Pancreas (tissue), 10 donors: ENCODE measurements at regions not wholly inside any gene's neighbourhood (a gene's known extent, or its start where the extent isn't known, plus 50 kb on each side); places are given as distances from the start of the nearest gene placed in this dataset.

Source experiments
- ATAC-seq, 4 donors: fragments of 200-7000 bp; cut with Tn5 transposase; one replicate each; pipeline versions ENCODE4 v1.8.0 to v1.9.1; 2020; ENCODE audit warnings: mild to moderate bottlenecking in 4 of 4, moderate library complexity in 4 of 4
- DNase-seq, 6 donors: peaks; one replicate each; pipeline ENCODE4 v3.0.0-alpha.2; 2020
- FAIRE-seq: peaks from 2 replicates; lab custom pipeline; 2012; peaks lifted over from hg19 to GRCh38; lab: Jason Lieb, UNC
- H3K27ac ChIP-seq, 4 donors: fragments of 200-600 bp; sonication (generic); 1 replicate in 3 of 4; 2 replicates in 1 of 4; pipeline versions ENCODE4 v1.5.0 to v1.8.0; 2020
- H3K27me3 ChIP-seq, 4 donors: fragments of 200-600 bp; one replicate each; pipeline ENCODE4 v1.8.0; 2021
- H3K36me3 ChIP-seq, 3 donors: fragments of 200-600 bp; sonication (generic) in 1 of 3; one replicate each; pipeline versions ENCODE4 v1.5.0 to v1.8.0; 2020 to 2021
- H3K4me1 ChIP-seq, 3 donors: fragments of 200-600 bp; one replicate each; pipeline ENCODE4 v1.8.0; 2021
- H3K4me3 ChIP-seq, 4 donors: fragments of 200-600 bp; sonication (generic) in 2 of 4; one replicate each; pipeline versions ENCODE4 v1.5.0 to v1.8.0; 2020 to 2021
- H3K9me3 ChIP-seq, 4 donors: fragments of 200-600 bp; one replicate each; pipeline ENCODE4 v1.8.0; 2021
- WGBS, 2 donors: extraction: QIAGEN DNeasy Blood & Tissue Kit; methylation state at CpG; one replicate each; pipeline ENCODE4 v1.1.7; 2013; 5-methylcytosine and 5-hydroxymethylcytosine counted together
- intact Hi-C, 3 donors: fragments of 100-400 bp; cut with DNase I; formaldehyde crosslinking; loops; one replicate each; pipeline versions ENCODE4 v1.11.1 to v1.14.2; 2022
- TF ChIP-seq, protein P1 (sequence below), 4 donors: fragments of 200-600 bp; sonication (generic) in 3 of 4; IDR thresholded peaks; one replicate each; pipeline versions ENCODE4 v1.5.0 to v1.8.0; 2021; ENCODE audit warnings: antibody characterized with exemption in 4 of 4
- donor health status: healthy with polysubstance abuse.
- donor health status: DM: no; HTN: no; CAD: no; lungs with moderate emphysema.
- donor health status: DM: no; HTN: no; CAD: no.
- donor health status: control.
- donor health status: control.
- donor health status: Bipolar disorder and iron deficiency.
- donor health status: DM: yes; HTN: yes; CAD: no.
- donor health status: DM: no; HTN: no; CAD: no.
- donor health status: DM: no; HTN: no; CAD: no.
- donor health status: DM: yes; HTN: yes; CAD: no.

DNA sequence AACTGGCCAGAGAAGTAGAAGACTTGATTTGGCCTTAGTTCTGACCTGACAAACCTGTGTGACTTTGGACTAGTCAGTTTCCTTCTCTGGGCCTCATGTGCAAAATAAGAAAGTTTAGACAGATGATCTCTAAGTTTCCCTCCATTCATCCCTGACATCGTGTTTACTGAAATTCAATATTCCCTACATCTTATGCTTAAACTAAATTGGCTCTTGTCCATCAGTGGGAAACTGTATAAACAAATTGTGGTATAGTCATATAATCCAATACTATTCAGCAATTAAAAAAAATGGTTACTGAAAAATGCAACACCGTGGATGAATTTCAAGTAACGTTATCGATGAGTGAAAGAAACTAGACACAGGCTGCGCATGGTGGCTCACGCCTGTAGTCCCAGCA is 64.4 kb upstream of the HRH1 start:
- Histone ChIP-seq H3K36me3 (no peaks in the 10 kb centered on the region), H3K4me3 (no peak overlapping the region), H3K27ac (no peak overlapping the region), H3K27me3 (no peaks in the 10 kb centered on the region), H3K4me1 (no peaks in the 10 kb centered on the region), H3K9me3 (no peaks in the 10 kb centered on the region)
- TF ChIP-seq, protein P1, sequence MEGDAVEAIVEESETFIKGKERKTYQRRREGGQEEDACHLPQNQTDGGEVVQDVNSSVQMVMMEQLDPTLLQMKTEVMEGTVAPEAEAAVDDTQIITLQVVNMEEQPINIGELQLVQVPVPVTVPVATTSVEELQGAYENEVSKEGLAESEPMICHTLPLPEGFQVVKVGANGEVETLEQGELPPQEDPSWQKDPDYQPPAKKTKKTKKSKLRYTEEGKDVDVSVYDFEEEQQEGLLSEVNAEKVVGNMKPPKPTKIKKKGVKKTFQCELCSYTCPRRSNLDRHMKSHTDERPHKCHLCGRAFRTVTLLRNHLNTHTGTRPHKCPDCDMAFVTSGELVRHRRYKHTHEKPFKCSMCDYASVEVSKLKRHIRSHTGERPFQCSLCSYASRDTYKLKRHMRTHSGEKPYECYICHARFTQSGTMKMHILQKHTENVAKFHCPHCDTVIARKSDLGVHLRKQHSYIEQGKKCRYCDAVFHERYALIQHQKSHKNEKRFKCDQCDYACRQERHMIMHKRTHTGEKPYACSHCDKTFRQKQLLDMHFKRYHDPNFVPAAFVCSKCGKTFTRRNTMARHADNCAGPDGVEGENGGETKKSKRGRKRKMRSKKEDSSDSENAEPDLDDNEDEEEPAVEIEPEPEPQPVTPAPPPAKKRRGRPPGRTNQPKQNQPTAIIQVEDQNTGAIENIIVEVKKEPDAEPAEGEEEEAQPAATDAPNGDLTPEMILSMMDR (IDR thresholded peaks at IDR 0.05) = no peak
- FAIRE-seq = no peak
- no peak for DNase-seq
- 77 to 85% methylated on average over 6 of the region's 6 CpGs for WGBS, 2 donors
- intact Hi-C loops = no loop called here
- ATAC-seq = no peak

DNA sequence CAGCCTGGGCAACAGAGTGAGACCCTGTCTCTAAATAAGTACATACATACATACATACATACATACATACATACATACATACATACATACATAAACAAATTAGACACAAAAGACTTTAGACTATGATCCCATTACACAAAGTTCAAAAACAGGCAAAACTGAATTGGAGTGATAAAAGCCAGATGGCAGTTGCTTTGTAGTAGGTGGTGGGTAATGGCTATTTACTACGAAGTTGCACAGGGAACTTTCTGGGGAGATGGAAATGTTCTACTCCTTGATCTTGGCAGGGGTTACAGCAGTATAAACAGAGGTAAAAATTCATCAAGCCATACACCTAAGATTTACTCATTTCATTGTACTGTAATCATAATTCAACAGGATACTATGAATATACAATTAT is 63.7 kb upstream of the HRH1 start:
- DNase-seq = no peak
- Histone ChIP-seq H3K4me1 (no peaks in the 10 kb centered on the region), H3K27ac (no peak overlapping the region), H3K27me3 (no peaks in the 10 kb centered on the region), H3K4me3 (no peak overlapping the region), H3K9me3 (no peaks in the 10 kb centered on the region), H3K36me3 (no peaks in the 10 kb centered on the region)
- no peak for ATAC-seq
- FAIRE-seq = no peak
- 24 to 47% methylated on average over 1 of the region's 1 CpG for WGBS, 2 donors
- intact Hi-C loops = no loop called here
- TF ChIP-seq, protein P1 (IDR thresholded peaks at IDR 0.05) = no peak

DNA sequence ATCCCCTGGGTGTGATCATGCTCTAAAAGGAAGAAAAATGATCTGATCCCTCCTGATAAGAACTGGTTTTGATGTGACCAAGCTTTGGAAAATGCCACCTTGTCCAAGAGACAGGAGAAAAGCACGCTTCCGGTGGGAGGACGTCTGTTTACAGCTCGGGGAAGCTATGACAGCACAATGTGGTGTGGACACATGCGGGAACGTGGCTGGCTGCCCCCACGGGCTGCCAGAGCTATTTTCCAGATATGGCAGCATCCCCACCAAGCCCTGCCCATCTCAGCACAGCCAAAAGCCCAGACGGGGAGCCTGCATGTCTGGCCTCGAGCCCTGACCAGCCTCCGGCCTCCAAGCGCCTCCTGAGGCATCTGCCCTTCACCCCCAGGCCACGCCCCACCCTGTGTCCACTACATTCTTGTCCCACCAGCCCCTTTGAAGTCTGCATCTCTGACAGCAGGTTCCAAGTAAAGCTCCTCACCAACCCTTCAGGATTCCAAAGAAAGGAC is 63.2 kb upstream of the HRH1 start:
- FAIRE-seq (no peak), DNase-seq (no peak), ATAC-seq (no peak)
- intact Hi-C loops = no loop called here
- Histone ChIP-seq H3K36me3 (no peaks in the 10 kb centered on the region), H3K4me3 (no peak overlapping the region), H3K4me1 (no peaks in the 10 kb centered on the region), H3K27me3 (no peaks in the 10 kb centered on the region), H3K9me3 (no peaks in the 10 kb centered on the region), H3K27ac (no peak overlapping the region)
- TF ChIP-seq, protein P1 (IDR thresholded peaks at IDR 0.05) = no peak
- 50 to 58% methylated on average over 12 of the region's 12 CpGs for WGBS, 2 donors

DNA sequence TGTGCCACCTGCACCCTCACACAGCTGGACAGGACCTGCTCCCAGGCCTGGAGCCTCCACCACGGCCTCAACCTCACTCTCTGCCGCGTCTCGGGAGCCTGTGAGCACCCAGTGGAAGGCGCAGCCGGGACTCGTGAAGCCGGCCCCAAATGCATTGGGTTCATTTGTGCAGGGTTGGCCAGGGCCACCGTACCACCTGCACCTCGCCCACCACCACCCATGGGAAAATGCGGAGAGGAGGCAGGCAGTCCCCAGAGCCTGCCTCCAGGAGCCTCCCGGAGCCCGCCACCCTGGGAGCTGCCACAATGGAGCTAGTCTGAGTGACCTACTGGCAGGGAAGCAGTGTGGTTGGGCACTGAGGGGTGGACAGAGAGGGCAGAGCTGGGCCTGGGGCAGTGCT is 62.5 kb upstream of the HRH1 start:
- WGBS, 2 donors = 71 to 82% methylated on average over 13 of the region's 13 CpGs
- TF ChIP-seq, protein P1 (IDR thresholded peaks at IDR 0.05) = no peak
- no peaks in the 10 kb centered on the region for H3K27me3 ChIP-seq
- no peak for ATAC-seq
- no peaks in the 10 kb centered on the region for H3K36me3 ChIP-seq
- FAIRE-seq = no peak
- DNase-seq = no peak
- H3K4me3 ChIP-seq = no peak overlapping the region
- no peaks in the 10 kb centered on the region for H3K9me3 ChIP-seq
- H3K4me1 ChIP-seq = no peaks in the 10 kb centered on the region
- intact Hi-C loops = no loop called here
- H3K27ac ChIP-seq = no peak overlapping the region

DNA sequence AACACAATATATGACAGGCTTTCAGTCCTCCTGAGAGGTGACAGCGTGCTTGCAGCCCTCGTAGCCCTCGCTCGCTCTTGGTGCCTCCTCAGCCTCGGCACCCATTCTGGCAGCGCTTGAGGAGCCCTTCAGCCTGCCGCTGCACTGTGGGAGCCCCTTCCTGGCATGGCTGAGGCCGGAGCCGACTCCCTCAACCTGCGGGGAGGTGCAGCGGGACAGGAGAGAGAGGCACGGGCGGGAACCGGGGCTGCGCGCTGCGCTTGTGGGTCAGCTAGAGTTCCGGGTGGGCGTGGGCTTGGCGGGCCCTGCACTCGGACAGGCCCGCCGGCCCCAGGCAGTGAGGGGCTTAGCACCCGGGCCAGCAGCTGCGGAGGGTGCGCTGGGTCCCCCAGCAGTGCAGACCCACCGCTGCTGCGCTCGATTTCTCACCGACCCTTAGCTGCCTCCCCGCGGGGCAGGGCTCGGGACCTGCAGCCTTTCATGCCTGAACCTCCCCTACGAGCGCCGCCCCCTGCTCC is 60.4 kb upstream of the HRH1 start:
- H3K36me3 ChIP-seq = no peaks in the 10 kb centered on the region
- no peak for ATAC-seq
- FAIRE-seq = no peak
- no peaks in the 10 kb centered on the region for H3K9me3 ChIP-seq
- 86 to 92% methylated on average over 36 of the region's 36 CpGs for WGBS, 2 donors
- no peak overlapping the region for H3K27ac ChIP-seq
- intact Hi-C loops = no loop called here
- no peaks in the 10 kb centered on the region for H3K27me3 ChIP-seq
- H3K4me3 ChIP-seq = no peak overlapping the region
- DNase-seq = no peak
- no peaks in the 10 kb centered on the region for H3K4me1 ChIP-seq
- TF ChIP-seq, protein P1 (IDR thresholded peaks at IDR 0.05) = no peak
